AG08395 (cell line): ENCODE measurements at regions not wholly inside any gene's neighbourhood (a gene's known extent, or its start where the extent isn't known, plus 50 kb on each side); places are given as distances from the start of the nearest gene placed in this dataset.

Experiments used
- DNase-seq: peaks from one replicate; pipeline ENCODE4 v3.0.0; 2012; ENCODE audit warnings: mixed read lengths, low spot score

GRCh38 chr2:236932831-236933361 lies 152.8 kb upstream of the COPS8 start:
- DNase-seq = no peak

- DNase-seq = no peak
Measured at GRCh38 chr2:236934166-236934565, 151.5 kb upstream of the COPS8 start.

- DNase-seq = no peak
Measured at GRCh38 chr2:236934656-236935055, 151.0 kb upstream of the COPS8 start.

- no peak for DNase-seq
Measured at GRCh38 chr2:236935083-236935482, 150.6 kb upstream of the COPS8 start.

GRCh38 chr2:236935631-236936445 lies 149.9 kb upstream of the COPS8 start:
- no peak for DNase-seq

GRCh38 chr2:236936446-236936940 lies 149.2 kb upstream of the COPS8 start:
- DNase-seq = no peak

- no peak for DNase-seq
Measured at GRCh38 chr2:236938126-236938525, 147.6 kb upstream of the COPS8 start.

GRCh38 chr2:236939271-236939670 lies 146.4 kb upstream of the COPS8 start:
- no peak for DNase-seq

GRCh38 chr2:236939721-236940231 lies 145.9 kb upstream of the COPS8 start:
- peak; percentile 38 for DNase-seq

GRCh38 chr2:236940497-236940896 lies 145.2 kb upstream of the COPS8 start:
- DNase-seq = no peak

GRCh38 chr2:236940916-236941520 lies 144.7 kb upstream of the COPS8 start:
- DNase-seq = no peak

GRCh38 chr2:236941551-236941950 lies 144.1 kb upstream of the COPS8 start:
- DNase-seq = no peak

- DNase-seq = no peak
Measured at GRCh38 chr2:236942554-236942953, 143.1 kb upstream of the COPS8 start.

- DNase-seq = no peak
Measured at GRCh38 chr2:236943068-236943467, 142.6 kb upstream of the COPS8 start.

GRCh38 chr2:236943841-236944513 lies 141.7 kb upstream of the COPS8 start:
- DNase-seq = no peak

GRCh38 chr2:236944561-236944960 lies 141.1 kb upstream of the COPS8 start:
- DNase-seq = no peak

GRCh38 chr2:236945431-236946016 lies 140.2 kb upstream of the COPS8 start:
- DNase-seq = no peak

GRCh38 chr2:236946871-236947270 lies 138.8 kb upstream of the COPS8 start:
- no peak for DNase-seq

- no peak for DNase-seq
Measured at GRCh38 chr2:236947294-236947693, 138.4 kb upstream of the COPS8 start.

- no peak for DNase-seq
Measured at GRCh38 chr2:236947896-236948295, 137.8 kb upstream of the COPS8 start.

- DNase-seq = no peak
Measured at GRCh38 chr2:236949089-236949905, 136.4 kb upstream of the COPS8 start.
